ENCODE measurements at regions not wholly inside any gene's neighbourhood (a gene's known extent, or its start where the extent isn't known, plus 50 kb on each side); places are given as distances from the start of the nearest gene placed in this dataset.

DNA sequence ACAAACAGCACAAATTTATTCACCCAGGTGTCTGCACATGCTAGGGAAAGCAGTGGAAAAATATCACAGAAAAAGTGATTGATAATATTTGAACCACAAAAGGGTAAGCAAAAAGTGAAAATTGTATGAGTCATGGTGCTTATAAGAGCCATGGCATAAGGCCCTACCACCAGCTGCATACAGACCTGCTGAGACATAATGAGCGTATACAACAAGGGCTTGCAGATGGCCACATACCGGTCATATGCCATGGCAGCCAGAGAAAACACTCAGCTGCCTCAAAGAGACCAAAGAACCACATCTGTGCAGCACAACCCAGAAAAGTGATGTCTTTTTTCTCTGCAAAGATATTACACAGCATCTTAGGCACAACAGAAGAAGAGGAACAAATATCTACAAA lies 71.4 kb upstream of the OR9G4 start:
- H3K79me2 ChIP-seq: no peaks in the 10 kb centered on the region
- no peaks in the 10 kb centered on the region for H3K9me3 ChIP-seq (ENCODE audit: control insufficient read depth, low read length)
- no peak for TF ChIP-seq CTCF (IDR thresholded peaks at IDR 0.05)
- H3K4me1 ChIP-seq: no peaks in the 10 kb centered on the region
- no peak overlapping the region for H3K4me3 ChIP-seq (ENCODE audit: low read depth, low read length)
- H2AFZ ChIP-seq: no peak overlapping the region
- H3K27ac ChIP-seq: no peak overlapping the region
- no peak overlapping the region for H3K4me2 ChIP-seq (ENCODE audit: low read length)
- no peaks in the 10 kb centered on the region for H3K36me3 ChIP-seq (ENCODE audit: control insufficient read depth, insufficient read depth, low read length)
- H3K9ac ChIP-seq: no peak overlapping the region
- H3K27me3 ChIP-seq (ENCODE audit: control insufficient read depth, insufficient read depth, low read length): no peaks in the 10 kb centered on the region

DNA sequence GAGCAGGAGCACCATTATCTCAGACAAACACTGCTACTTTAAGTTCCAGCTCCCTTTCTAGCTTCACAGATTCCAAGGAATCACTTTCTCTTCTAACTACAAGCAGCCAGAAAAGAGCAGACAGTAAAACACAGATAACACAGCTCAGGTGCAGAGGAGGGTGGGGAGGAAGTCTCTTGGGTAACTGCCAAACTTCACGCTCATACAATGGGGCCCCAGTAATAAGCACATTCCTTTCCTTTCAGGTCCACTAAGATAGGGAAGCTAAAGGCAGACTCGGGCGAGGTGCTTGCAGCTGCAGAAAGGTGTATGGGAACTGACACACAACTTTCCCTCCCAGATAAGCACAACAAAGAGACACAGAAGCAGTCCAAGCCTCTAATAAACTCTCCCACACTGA lies 69.2 kb upstream of the OR9G4 start:
- H3K4me3 ChIP-seq (ENCODE audit: low read depth, low read length): no peak overlapping the region
- no peaks in the 10 kb centered on the region for H3K9me3 ChIP-seq (ENCODE audit: control insufficient read depth, low read length)
- H3K79me2 ChIP-seq: no peaks in the 10 kb centered on the region
- no peaks in the 10 kb centered on the region for H3K4me1 ChIP-seq
- no peaks in the 10 kb centered on the region for H3K36me3 ChIP-seq (ENCODE audit: control insufficient read depth, insufficient read depth, low read length)
- H3K27ac ChIP-seq: no peak overlapping the region
- H3K9ac ChIP-seq: no peak overlapping the region
- TF ChIP-seq CTCF (IDR thresholded peaks at IDR 0.05): no peak
- H3K4me2 ChIP-seq (ENCODE audit: low read length): no peak overlapping the region
- no peaks in the 10 kb centered on the region for H3K27me3 ChIP-seq (ENCODE audit: control insufficient read depth, insufficient read depth, low read length)
- H2AFZ ChIP-seq: no peak overlapping the region

DNA sequence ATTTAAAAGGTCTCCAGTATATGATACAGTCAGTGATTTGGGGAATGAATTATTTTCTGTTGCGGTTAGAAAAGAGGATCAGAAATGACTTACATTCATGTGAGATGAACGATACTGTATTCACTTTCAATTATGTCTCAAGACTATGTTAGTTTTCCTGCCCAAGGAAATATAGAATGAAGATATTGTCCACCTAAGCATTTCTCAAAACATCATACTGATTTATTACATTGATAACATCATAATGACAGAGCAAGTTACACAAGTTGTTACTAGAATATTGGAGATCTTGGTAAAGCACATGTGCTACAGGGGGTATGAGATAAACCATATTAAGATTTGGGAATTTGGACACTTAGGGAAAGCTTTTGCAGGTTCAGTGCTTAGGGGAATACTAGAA lies 67.8 kb upstream of the OR9G4 start:
- no peak overlapping the region for H3K9ac ChIP-seq
- no peaks in the 10 kb centered on the region for H3K36me3 ChIP-seq (ENCODE audit: control insufficient read depth, insufficient read depth, low read length)

DNA sequence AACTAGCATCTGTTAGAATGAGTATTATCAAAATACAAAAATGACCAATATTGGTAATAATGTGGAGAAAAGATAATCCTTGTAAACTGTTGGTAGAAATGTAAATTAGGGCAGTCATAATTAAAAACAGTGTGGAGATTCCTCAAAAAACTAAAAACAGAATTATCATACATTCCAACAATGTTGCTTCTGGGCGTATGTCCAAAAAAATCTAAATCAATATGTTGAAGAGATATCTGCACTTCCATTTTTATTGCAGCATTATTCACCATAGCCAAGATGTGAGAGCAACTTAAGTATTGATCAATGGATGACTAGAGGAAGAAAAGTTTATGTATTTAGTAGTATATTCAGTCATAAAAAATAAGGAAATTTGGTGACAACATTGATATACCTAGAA lies 59.8 kb upstream of the OR9G4 start:
- Histone ChIP-seq H2AFZ (no peak overlapping the region), H3K79me2 (no peaks in the 10 kb centered on the region), H3K9ac (no peak overlapping the region), H3K4me3 (ENCODE audit: low read depth, low read length) (no peak overlapping the region), H3K27ac (no peak overlapping the region), H3K4me1 (no peaks in the 10 kb centered on the region), H3K9me3 (ENCODE audit: control insufficient read depth, low read length) (no peaks in the 10 kb centered on the region), H3K4me2 (ENCODE audit: low read length) (no peak overlapping the region), H3K27me3 (ENCODE audit: control insufficient read depth, insufficient read depth, low read length) (no peaks in the 10 kb centered on the region), H3K36me3 (ENCODE audit: control insufficient read depth, insufficient read depth, low read length) (no peaks in the 10 kb centered on the region)
- TF ChIP-seq CTCF (IDR thresholded peaks at IDR 0.05): no peak

More for the DNA sequence above, 67.8 kb upstream of the OR9G4 start:
- no peak for TF ChIP-seq CTCF (IDR thresholded peaks at IDR 0.05)
- no peaks in the 10 kb centered on the region for H3K27me3 ChIP-seq (ENCODE audit: control insufficient read depth, insufficient read depth, low read length)
- no peaks in the 10 kb centered on the region for H3K9me3 ChIP-seq (ENCODE audit: control insufficient read depth, low read length)
- no peak overlapping the region for H2AFZ ChIP-seq
- no peak overlapping the region for H3K27ac ChIP-seq
- H3K79me2 ChIP-seq: no peaks in the 10 kb centered on the region
- no peak overlapping the region for H3K4me2 ChIP-seq (ENCODE audit: low read length)
- no peak overlapping the region for H3K4me3 ChIP-seq (ENCODE audit: low read depth, low read length)
- H3K4me1 ChIP-seq: no peaks in the 10 kb centered on the region

DNA sequence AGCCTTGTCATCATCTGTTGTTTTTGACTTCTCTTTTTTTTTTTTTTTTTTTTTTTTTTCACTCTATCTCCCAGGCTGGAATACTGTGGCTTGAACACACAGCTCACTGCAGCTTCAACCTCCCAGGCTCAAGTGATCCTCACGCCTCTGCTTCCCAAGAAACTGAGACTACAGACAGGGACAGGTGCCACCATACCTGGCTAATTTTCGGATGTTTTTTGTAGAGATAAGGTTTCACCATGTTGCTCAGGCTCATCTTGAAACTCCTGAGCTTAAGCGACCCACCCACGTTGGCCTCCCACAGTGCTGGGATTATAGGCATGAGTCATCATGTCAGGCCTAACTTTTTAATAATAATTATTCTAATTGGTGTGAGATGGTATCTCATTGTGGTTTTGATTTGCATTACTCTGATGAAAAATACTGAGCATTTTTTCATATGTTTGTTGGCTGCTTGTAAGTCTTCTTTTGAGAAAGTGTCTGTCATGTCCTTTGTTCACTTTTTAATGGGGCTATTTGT lies 51.3 kb upstream of the OR9G4 start:
- no peak overlapping the region for H3K4me2 ChIP-seq (ENCODE audit: low read length)
- no peak overlapping the region for H3K9ac ChIP-seq
- no peaks in the 10 kb centered on the region for H3K9me3 ChIP-seq (ENCODE audit: control insufficient read depth, low read length)
- H3K4me1 ChIP-seq: no peaks in the 10 kb centered on the region
- no peak overlapping the region for H3K27ac ChIP-seq
- TF ChIP-seq CTCF (IDR thresholded peaks at IDR 0.05): no peak
- H3K79me2 ChIP-seq: no peaks in the 10 kb centered on the region
- H3K4me3 ChIP-seq (ENCODE audit: low read depth, low read length): no peak overlapping the region
- no peaks in the 10 kb centered on the region for H3K36me3 ChIP-seq (ENCODE audit: control insufficient read depth, insufficient read depth, low read length)
- H2AFZ ChIP-seq: no peak overlapping the region
- H3K27me3 ChIP-seq (ENCODE audit: control insufficient read depth, insufficient read depth, low read length): no peaks in the 10 kb centered on the region

Measured in parathyroid adenoma (tissue), 2 donors.